ENCODE measurements at regions not wholly inside any gene's neighbourhood (a gene's known extent, or its start where the extent isn't known, plus 50 kb on each side); places are given as distances from the start of the nearest gene placed in this dataset.

- Mint-ChIP-seq H3K4me1 (no peaks in the 10 kb centered on the region), H3K27ac (no peak overlapping the region), H3K4me3 (no peak overlapping the region), H3K27me3 (peaks cover 2% of the 10 kb centered on the region), H3K36me3 (no peaks in the 10 kb centered on the region), H3K9me3 (no peaks in the 10 kb centered on the region)
- ATAC-seq (ENCODE audit: low read depth) (no peak), DNase-seq (no peak)
- POLR2A ChIA-PET: no interaction called here
These were observed 155.2 kb downstream of the TMEM161B start for GRCh38 chr5:88113429-88113828.

GRCh38 chr5:88109818-88110217 is 158.8 kb downstream of the TMEM161B start:
- Mint-ChIP-seq H3K4me1 (no peaks in the 10 kb centered on the region), H3K27me3 (no peaks in the 10 kb centered on the region), H3K9me3 (no peaks in the 10 kb centered on the region), H3K36me3 (no peaks in the 10 kb centered on the region), H3K27ac (no peak overlapping the region), H3K4me3 (no peak overlapping the region)
- POLR2A ChIA-PET: no interaction called here
- no peak for DNase-seq
- ATAC-seq (ENCODE audit: low read depth): no peak

GRCh38 chr5:88108490-88109279 is 160.0 kb downstream of the TMEM161B start:
- Mint-ChIP-seq H3K27me3 (no peaks in the 10 kb centered on the region), H3K9me3 (no peaks in the 10 kb centered on the region), H3K4me3 (no peak overlapping the region), H3K4me1 (no peaks in the 10 kb centered on the region), H3K27ac (no peak overlapping the region), H3K36me3 (no peaks in the 10 kb centered on the region)
- POLR2A ChIA-PET: no interaction called here
- ATAC-seq (ENCODE audit: low read depth) (no peak), DNase-seq (no peak)

GRCh38 chr5:88094906-88095496 is 173.6 kb downstream of the TMEM161B start:
- Mint-ChIP-seq H3K9me3 (no peaks in the 10 kb centered on the region), H3K4me1 (no peaks in the 10 kb centered on the region), H3K27ac (no peak overlapping the region), H3K36me3 (no peaks in the 10 kb centered on the region), H3K4me3 (no peak overlapping the region), H3K27me3 (peaks cover 2% of the 10 kb centered on the region)
- ATAC-seq (ENCODE audit: low read depth) (no peak), DNase-seq (no peak)
- POLR2A ChIA-PET: no interaction called here

GRCh38 chr5:88094403-88094802 is 174.2 kb downstream of the TMEM161B start:
- Mint-ChIP-seq H3K27ac (no peak overlapping the region), H3K4me3 (no peak overlapping the region), H3K9me3 (no peaks in the 10 kb centered on the region), H3K4me1 (no peaks in the 10 kb centered on the region), H3K27me3 (peaks cover 2% of the 10 kb centered on the region), H3K36me3 (no peaks in the 10 kb centered on the region)
- ATAC-seq (ENCODE audit: low read depth) (no peak), DNase-seq (no peak)
- POLR2A ChIA-PET: no interaction called here

- DNase-seq: no peak
- Mint-ChIP-seq H3K27ac (no peak overlapping the region), H3K4me3 (no peak overlapping the region), H3K9me3 (no peaks in the 10 kb centered on the region), H3K36me3 (no peaks in the 10 kb centered on the region), H3K4me1 (no peaks in the 10 kb centered on the region), H3K27me3 (peaks cover 2% of the 10 kb centered on the region)
- POLR2A ChIA-PET: no interaction called here
- ATAC-seq (ENCODE audit: low read depth): no peak
These were observed 174.9 kb downstream of the TMEM161B start for GRCh38 chr5:88093765-88094164.

- POLR2A ChIA-PET: no interaction called here
- H3K9me3 Mint-ChIP-seq: no peaks in the 10 kb centered on the region
- no peak for DNase-seq
- H3K36me3 Mint-ChIP-seq: no peaks in the 10 kb centered on the region
- peaks cover 2% of the 10 kb centered on the region for H3K27me3 Mint-ChIP-seq
- no peaks in the 10 kb centered on the region for H3K4me1 Mint-ChIP-seq
- H3K4me3 Mint-ChIP-seq: no peak overlapping the region
- no peak for ATAC-seq (ENCODE audit: low read depth)
- no peak overlapping the region for H3K27ac Mint-ChIP-seq
These were observed 175.6 kb downstream of the TMEM161B start for GRCh38 chr5:88092958-88093605.

- H3K4me3 Mint-ChIP-seq: no peak overlapping the region
- POLR2A ChIA-PET: no interaction called here
- no peak overlapping the region for H3K27ac Mint-ChIP-seq
- no peaks in the 10 kb centered on the region for H3K4me1 Mint-ChIP-seq
- no peak for DNase-seq
- no peak for ATAC-seq (ENCODE audit: low read depth)
- no peaks in the 10 kb centered on the region for H3K36me3 Mint-ChIP-seq
- H3K27me3 Mint-ChIP-seq: peaks cover 5% of the 10 kb centered on the region
- H3K9me3 Mint-ChIP-seq: no peaks in the 10 kb centered on the region
These were observed 176.3 kb downstream of the TMEM161B start for GRCh38 chr5:88092358-88092757.

GRCh38 chr5:88090506-88090905 is 178.1 kb downstream of the TMEM161B start:
- no peak for ATAC-seq (ENCODE audit: low read depth)
- no peak overlapping the region for H3K4me3 Mint-ChIP-seq
- POLR2A ChIA-PET: no interaction called here

GRCh38 chr5:88089719-88090390 is 178.8 kb downstream of the TMEM161B start:
- Mint-ChIP-seq H3K9me3 (no peaks in the 10 kb centered on the region), H3K36me3 (no peaks in the 10 kb centered on the region), H3K4me3 (no peak overlapping the region), H3K27me3 (peaks cover 5% of the 10 kb centered on the region), H3K4me1 (no peaks in the 10 kb centered on the region), H3K27ac (no peak overlapping the region)
- no peak for DNase-seq
- ATAC-seq (ENCODE audit: low read depth): no peak
- POLR2A ChIA-PET: no interaction called here

More at GRCh38 chr5:88090506-88090905, 178.1 kb downstream of the TMEM161B start:
- no peaks in the 10 kb centered on the region for H3K36me3 Mint-ChIP-seq
- H3K4me1 Mint-ChIP-seq: no peaks in the 10 kb centered on the region
- H3K27me3 Mint-ChIP-seq: peaks cover 5% of the 10 kb centered on the region
- DNase-seq: no peak
- no peaks in the 10 kb centered on the region for H3K9me3 Mint-ChIP-seq
- H3K27ac Mint-ChIP-seq: no peak overlapping the region

GRCh38 chr5:88085462-88085861 is 183.2 kb downstream of the TMEM161B start:
- no peak overlapping the region for H3K4me3 Mint-ChIP-seq

GRCh38 chr5:88081877-88082276 is 186.8 kb downstream of the TMEM161B start:
- POLR2A ChIA-PET: no interaction called here
- Mint-ChIP-seq H3K4me1 (no peaks in the 10 kb centered on the region), H3K27me3 (peaks cover 2% of the 10 kb centered on the region), H3K36me3 (no peaks in the 10 kb centered on the region), H3K27ac (no peak overlapping the region), H3K4me3 (no peak overlapping the region), H3K9me3 (peaks cover 3% of the 10 kb centered on the region)
- DNase-seq (no peak), ATAC-seq (ENCODE audit: low read depth) (no peak)

More at GRCh38 chr5:88085462-88085861, 183.2 kb downstream of the TMEM161B start:
- POLR2A ChIA-PET: no interaction called here
- ATAC-seq (ENCODE audit: low read depth): no peak
- Mint-ChIP-seq H3K9me3 (no peaks in the 10 kb centered on the region), H3K27me3 (peaks cover 3% of the 10 kb centered on the region), H3K27ac (no peak overlapping the region), H3K36me3 (no peaks in the 10 kb centered on the region), H3K4me1 (no peaks in the 10 kb centered on the region)
- DNase-seq: no peak

GRCh38 chr5:88063813-88064212 is 204.8 kb downstream of the TMEM161B start:
- H3K36me3 Mint-ChIP-seq: no peaks in the 10 kb centered on the region
- ATAC-seq (ENCODE audit: low read depth): no peak

More at GRCh38 chr5:88063813-88064212, 204.8 kb downstream of the TMEM161B start:
- H3K4me3 Mint-ChIP-seq: no peak overlapping the region
- H3K9me3 Mint-ChIP-seq: peaks cover 8% of the 10 kb centered on the region
- DNase-seq: no peak
- H3K27ac Mint-ChIP-seq: no peak overlapping the region
- no peaks in the 10 kb centered on the region for H3K27me3 Mint-ChIP-seq
- H3K4me1 Mint-ChIP-seq: no peaks in the 10 kb centered on the region
- POLR2A ChIA-PET: no interaction called here

Measured in activated naive CD8-positive, alpha-beta T cell treated with anti-CD3 and anti-CD28 coated beads, Interleukin-2, amount 10 ng/mL, durations not matched to agents 7 days and 5 days (primary cell).